Pancreas (tissue), 10 donors: ENCODE measurements at regions not wholly inside any gene's neighbourhood (a gene's known extent, or its start where the extent isn't known, plus 50 kb on each side); places are given as distances from the start of the nearest gene placed in this dataset.
A peak's percentile ranks its signal among the peaks of the same experiment; 100 is the strongest.

Source experiments
- ATAC-seq, 4 donors: fragments of 200-7000 bp; cut with Tn5 transposase; one replicate each; pipeline versions ENCODE4 v1.8.0 to v1.9.1; 2020; ENCODE audit warnings: mild to moderate bottlenecking in 4 of 4, moderate library complexity in 4 of 4
- DNase-seq, 6 donors: peaks; one replicate each; pipeline ENCODE4 v3.0.0-alpha.2; 2020
- FAIRE-seq: peaks from 2 replicates; lab custom pipeline; 2012; peaks lifted over from hg19 to GRCh38; lab: Jason Lieb, UNC
- H3K27ac ChIP-seq, 4 donors: fragments of 200-600 bp; sonication (generic); 1 replicate in 3 of 4; 2 replicates in 1 of 4; pipeline versions ENCODE4 v1.5.0 to v1.8.0; 2020
- H3K27me3 ChIP-seq, 4 donors: fragments of 200-600 bp; one replicate each; pipeline ENCODE4 v1.8.0; 2021
- H3K36me3 ChIP-seq, 3 donors: fragments of 200-600 bp; sonication (generic) in 1 of 3; one replicate each; pipeline versions ENCODE4 v1.5.0 to v1.8.0; 2020 to 2021
- H3K4me1 ChIP-seq, 3 donors: fragments of 200-600 bp; one replicate each; pipeline ENCODE4 v1.8.0; 2021
- H3K4me3 ChIP-seq, 4 donors: fragments of 200-600 bp; sonication (generic) in 2 of 4; one replicate each; pipeline versions ENCODE4 v1.5.0 to v1.8.0; 2020 to 2021
- H3K9me3 ChIP-seq, 4 donors: fragments of 200-600 bp; one replicate each; pipeline ENCODE4 v1.8.0; 2021
- CTCF ChIP-seq, 4 donors: fragments of 200-600 bp; sonication (generic) in 3 of 4; IDR thresholded peaks; one replicate each; pipeline versions ENCODE4 v1.5.0 to v1.8.0; 2021; ENCODE audit warnings: antibody characterized with exemption in 4 of 4
- WGBS, 2 donors: extraction: QIAGEN DNeasy Blood & Tissue Kit; methylation state at CpG; one replicate each; pipeline ENCODE4 v1.1.7; 2013; 5-methylcytosine and 5-hydroxymethylcytosine counted together
- intact Hi-C, 3 donors: fragments of 100-400 bp; cut with DNase I; formaldehyde crosslinking; loops; one replicate each; pipeline versions ENCODE4 v1.11.1 to v1.14.2; 2022
- donor health status: healthy with polysubstance abuse.
- donor health status: DM: no; HTN: no; CAD: no; lungs with moderate emphysema.
- donor health status: DM: no; HTN: no; CAD: no.
- donor health status: control.
- donor health status: control.
- donor health status: Bipolar disorder and iron deficiency.
- donor health status: DM: yes; HTN: yes; CAD: no.
- donor health status: DM: no; HTN: no; CAD: no.
- donor health status: DM: no; HTN: no; CAD: no.
- donor health status: DM: yes; HTN: yes; CAD: no.

- DNase-seq: no peak
- intact Hi-C loops: no loop called here
- no peaks in the 10 kb centered on the region for H3K9me3 ChIP-seq
- no peaks in the 10 kb centered on the region for H3K27me3 ChIP-seq
- no peak for FAIRE-seq
- no peak for ATAC-seq
- 91 to 92% methylated on average over 2 of the region's 2 CpGs for WGBS, 2 donors
- TF ChIP-seq CTCF (IDR thresholded peaks at IDR 0.05): no peak
- no peak overlapping the region for H3K4me3 ChIP-seq
- H3K27ac ChIP-seq: no peak overlapping the region
- H3K4me1 ChIP-seq: no peaks in the 10 kb centered on the region
- no peaks in the 10 kb centered on the region for H3K36me3 ChIP-seq
Observed at GRCh38 chr6:113344969-113345368, 512.2 kb upstream of the MARCKS start.

GRCh38 chr6:113347436-113347835 is 509.7 kb upstream of the MARCKS start:
- DNase-seq (no peak), ATAC-seq (no peak), FAIRE-seq (no peak)
- TF ChIP-seq CTCF (IDR thresholded peaks at IDR 0.05): no peak
- 79 to 85% methylated on average over 3 of the region's 3 CpGs for WGBS, 2 donors
- Histone ChIP-seq H3K36me3 (no peaks in the 10 kb centered on the region), H3K4me3 (no peak overlapping the region), H3K9me3 (no peaks in the 10 kb centered on the region), H3K27ac (no peak overlapping the region), H3K27me3 (no peaks in the 10 kb centered on the region), H3K4me1 (no peaks in the 10 kb centered on the region)
- intact Hi-C loops: no loop called here

DNA sequence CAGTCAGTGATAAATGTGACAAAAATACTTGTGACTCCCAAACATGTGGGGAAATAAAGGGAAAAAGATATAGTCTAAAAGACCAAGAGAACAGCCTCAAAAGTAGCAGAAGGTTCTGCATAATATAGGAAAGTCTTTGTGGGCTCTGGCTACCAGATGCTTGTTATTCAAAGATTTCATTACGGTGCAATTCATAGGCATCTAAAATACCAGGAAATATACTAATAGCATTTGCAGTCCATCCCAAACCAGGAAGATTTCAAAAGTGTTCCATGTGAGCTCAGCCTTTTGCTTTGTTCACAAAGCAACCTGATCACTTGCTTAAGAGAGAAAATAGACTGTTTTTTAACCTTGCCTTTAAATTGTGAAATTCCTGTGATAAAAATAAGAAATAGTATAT is 506.7 kb upstream of the MARCKS start:
- Histone ChIP-seq H3K27ac (no peak overlapping the region), H3K4me1 (no peaks in the 10 kb centered on the region), H3K36me3 (no peaks in the 10 kb centered on the region), H3K9me3 (no peaks in the 10 kb centered on the region), H3K27me3 (no peaks in the 10 kb centered on the region), H3K4me3 (no peak overlapping the region)
- 38 to 46% methylated on average over 1 of the region's 1 CpG for WGBS, 2 donors
- TF ChIP-seq CTCF (IDR thresholded peaks at IDR 0.05): no peak
- FAIRE-seq (no peak), ATAC-seq (no peak), DNase-seq (no peak)
- intact Hi-C loops: no loop called here

- intact Hi-C loops: no loop called here
- no peak for FAIRE-seq
- WGBS, 2 donors: 63 to 65% methylated on average over 4 of the region's 4 CpGs
- DNase-seq: no peak
- Histone ChIP-seq H3K4me3 (no peak overlapping the region), H3K36me3 (no peaks in the 10 kb centered on the region), H3K27me3 (no peaks in the 10 kb centered on the region), H3K4me1 (no peaks in the 10 kb centered on the region), H3K27ac (no peak overlapping the region), H3K9me3 (no peaks in the 10 kb centered on the region)
- peak in 1 of 4 donors; percentile 17 for ATAC-seq
- no peak for TF ChIP-seq CTCF (IDR thresholded peaks at IDR 0.05)
Observed at GRCh38 chr6:113351173-113351834, 505.8 kb upstream of the MARCKS start.

GRCh38 chr6:113352029-113352801 is 504.9 kb upstream of the MARCKS start:
- no peak for TF ChIP-seq CTCF (IDR thresholded peaks at IDR 0.05)
- 45 to 49% methylated on average over 3 of the region's 3 CpGs for WGBS, 2 donors
- Histone ChIP-seq H3K27me3 (no peaks in the 10 kb centered on the region), H3K4me1 (no peaks in the 10 kb centered on the region), H3K4me3 (no peak overlapping the region), H3K9me3 (no peaks in the 10 kb centered on the region), H3K27ac (peak overlapping the region in 1 of 4 donors; percentile 14), H3K36me3 (no peaks in the 10 kb centered on the region)
- intact Hi-C loops: no loop called here
- ATAC-seq: peak; percentile 31 to 84 (median 80)
- no peak for FAIRE-seq
- DNase-seq: peak in 1 of 6 donors; percentile 20
